Lung microvascular endothelial cell (primary cell): ENCODE measurements at regions not wholly inside any gene's neighbourhood (a gene's known extent, or its start where the extent isn't known, plus 50 kb on each side); places are given as distances from the start of the nearest gene placed in this dataset.
A peak's percentile ranks its signal among the peaks of the same experiment; 100 is the strongest.
"Not testable (repeated sequence)": the region's sequence is repeated elsewhere in the genome, so short reads cannot be mapped to it uniquely, and the experiment has no call there.

Experiments
- DNase-seq, 2 donors: peaks; one replicate each; pipeline versions ENCODE4 v3.0.0 to v3.0.0-alpha.2; 2010; ENCODE audit warnings: low read depth in 2 of 2

DNA sequence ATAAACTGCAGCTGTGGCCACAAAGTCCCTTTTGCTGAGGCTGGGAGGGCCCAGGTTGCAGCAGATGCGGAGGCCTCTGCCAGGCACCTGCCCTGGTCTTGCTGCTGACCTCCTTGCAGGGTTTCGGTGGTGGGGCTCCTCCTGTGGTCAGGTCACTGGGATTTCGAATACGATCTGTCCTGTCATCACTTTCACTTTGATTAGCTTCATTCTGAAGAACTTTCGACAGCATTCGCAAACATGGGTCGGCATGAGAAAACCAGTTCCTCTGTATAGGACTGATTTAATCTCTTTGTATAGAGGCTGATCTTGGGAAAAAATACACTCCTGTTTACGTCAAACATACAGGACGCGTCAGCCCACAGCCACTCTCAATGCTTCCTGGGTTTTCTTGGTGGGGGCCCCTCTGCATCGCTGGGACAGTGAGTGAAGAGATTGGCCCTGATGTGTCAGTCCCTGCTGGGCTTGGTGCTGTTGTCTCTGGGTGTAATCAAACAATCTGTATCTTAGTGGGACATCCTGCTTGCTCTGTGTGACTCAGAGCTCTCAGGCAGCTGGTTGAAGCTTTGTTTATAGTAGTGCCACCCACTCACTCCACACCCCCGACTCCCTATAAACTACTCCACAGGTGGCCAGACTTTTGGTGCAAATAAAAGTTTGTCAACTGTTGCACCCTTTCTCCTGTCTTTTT is 209.4 kb upstream of the CXCR4 start:
- peak; percentile 21 to 91 for DNase-seq

- DNase-seq, result no peak
These were observed 207.9 kb upstream of the CXCR4 start for GRCh38 chr2:136325844-136326331.

DNA sequence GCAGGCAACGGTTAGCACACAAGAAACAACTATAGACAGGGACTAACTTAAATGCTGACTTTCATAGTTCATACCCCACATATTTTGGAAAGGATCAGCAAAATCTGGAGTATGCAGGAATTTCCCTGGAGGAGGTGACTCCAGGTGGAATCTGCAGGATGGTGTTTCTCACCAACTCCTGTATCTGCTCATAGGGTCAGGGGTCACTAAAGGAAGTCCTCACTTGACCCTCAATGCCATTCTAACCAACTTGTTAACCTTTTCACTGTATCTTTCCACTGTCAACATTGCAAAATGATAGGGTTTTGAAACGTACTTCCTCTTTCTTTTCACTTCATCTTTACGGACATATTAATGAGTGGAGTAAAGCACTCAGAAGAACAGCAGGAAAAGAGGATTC is 207.0 kb upstream of the CXCR4 start:
- DNase-seq, result no peak

DNA sequence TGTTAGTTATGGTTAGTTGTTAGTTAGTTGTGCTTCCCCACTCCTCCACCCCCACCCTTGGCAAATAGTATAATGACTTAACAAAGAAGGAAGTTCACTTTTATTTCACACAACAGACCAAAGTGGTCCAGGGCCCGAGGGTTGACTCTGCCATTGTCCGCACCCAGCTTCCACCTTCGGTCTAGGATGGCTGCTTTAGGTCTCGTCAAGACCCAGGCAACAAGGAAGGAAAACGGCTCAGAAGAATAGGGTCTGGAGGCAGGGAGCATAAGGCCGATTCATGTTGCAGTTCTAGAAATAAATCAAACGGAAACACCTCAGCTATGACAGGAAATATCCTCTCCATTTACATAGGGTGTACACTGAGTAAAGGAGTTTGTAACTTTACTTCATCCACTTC is 206.0 kb upstream of the CXCR4 start:
- no peak for DNase-seq

GRCh38 chr2:136323195-136323594 is 205.2 kb upstream of the CXCR4 start:
- DNase-seq, result no peak

GRCh38 chr2:136322428-136322827 is 204.5 kb upstream of the CXCR4 start:
- DNase-seq, result no peak

- no peak for DNase-seq
These were observed 201.7 kb upstream of the CXCR4 start for GRCh38 chr2:136319651-136320050.

DNA sequence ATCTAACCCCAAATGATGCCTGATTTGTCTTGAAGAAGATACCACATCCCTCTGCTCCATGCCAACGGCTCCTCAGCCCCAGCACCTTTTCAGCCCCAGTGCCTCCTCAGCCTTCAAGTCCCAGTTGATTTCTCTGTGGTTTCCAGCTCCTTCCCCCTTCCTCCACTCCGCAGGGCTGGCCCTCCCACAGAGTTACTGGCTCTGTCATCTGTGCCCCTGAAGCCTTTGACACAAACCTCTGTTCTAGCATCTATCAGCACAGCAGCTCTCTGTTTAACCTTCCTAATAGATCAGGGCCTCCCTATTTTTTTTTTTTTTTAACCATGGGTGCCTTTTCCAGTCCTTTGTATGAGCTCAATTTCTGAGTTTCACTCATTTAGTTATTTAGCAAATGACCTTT is 201.3 kb upstream of the CXCR4 start:
- DNase-seq, result no peak

DNA sequence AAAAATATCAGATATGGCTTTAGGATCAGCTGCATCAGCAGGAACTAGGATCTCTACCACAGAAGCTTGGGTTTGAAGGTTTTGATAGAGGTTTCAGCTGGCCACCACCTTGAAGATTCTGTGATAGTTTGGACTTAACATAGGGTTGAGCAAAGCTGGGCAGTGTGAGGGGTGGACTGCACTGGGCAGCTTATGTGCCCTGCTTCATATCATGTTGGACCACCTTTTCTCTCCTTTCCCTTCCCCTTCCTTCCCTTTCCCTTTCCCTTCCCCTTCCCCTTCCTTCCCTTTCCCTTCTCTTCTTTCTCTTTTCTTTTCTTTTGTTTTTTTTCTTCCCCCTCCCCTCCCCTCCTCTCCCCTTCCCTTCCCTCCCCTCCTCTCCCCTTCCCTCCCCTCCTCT is 196.3 kb upstream of the CXCR4 start:
- DNase-seq, result no peak

- DNase-seq, result not testable (repeated sequence)
These were observed 194.6 kb upstream of the CXCR4 start for GRCh38 chr2:136312568-136312967.

GRCh38 chr2:136310797-136311603 is 193.1 kb upstream of the CXCR4 start:
- no peak for DNase-seq

DNA sequence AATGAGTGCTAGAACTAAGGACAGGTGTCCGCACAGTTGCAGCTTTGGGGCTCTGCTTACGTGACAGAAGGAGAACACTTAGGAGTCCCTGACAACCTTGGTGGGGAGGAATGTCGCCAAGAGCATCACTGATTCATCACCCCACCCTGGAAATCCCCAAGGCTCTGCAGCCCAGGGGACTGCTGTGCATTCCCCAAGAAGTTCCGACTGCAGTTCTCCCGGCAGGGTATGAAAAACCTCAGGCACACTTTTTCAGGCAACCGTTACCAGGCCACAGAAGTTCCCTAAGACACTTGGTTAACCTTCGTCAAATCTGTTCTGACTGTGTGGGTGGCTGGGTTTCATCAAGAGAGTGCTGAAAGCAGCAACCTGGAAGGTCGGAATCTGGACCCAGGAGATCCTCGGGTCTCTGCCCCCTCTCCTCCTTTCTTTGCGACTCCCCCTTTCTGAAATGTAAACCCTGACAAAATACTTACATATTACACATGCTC is 192.1 kb upstream of the CXCR4 start:
- no peak for DNase-seq

GRCh38 chr2:136308611-136309010 is 190.7 kb upstream of the CXCR4 start:
- DNase-seq, result no peak

DNA sequence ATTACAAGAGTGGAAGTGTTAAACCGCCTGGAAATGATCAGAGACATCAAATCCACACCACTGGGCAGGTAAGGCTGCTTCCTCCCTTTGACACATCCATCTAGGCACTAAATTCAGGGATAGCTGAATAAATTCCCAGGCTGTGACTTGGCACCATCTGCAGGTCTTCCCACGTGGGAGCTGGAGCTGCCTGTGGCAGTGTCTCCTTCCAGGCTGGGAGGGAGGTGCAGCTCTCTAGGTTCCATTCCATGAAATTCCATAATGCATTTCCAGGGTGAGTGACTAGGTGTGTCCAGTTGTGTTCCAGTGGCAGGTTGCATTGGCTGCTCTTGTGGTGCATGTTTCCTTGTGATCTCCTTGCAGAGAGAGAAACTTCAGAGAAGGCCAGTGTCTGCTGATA is 188.9 kb upstream of the CXCR4 start:
- no peak for DNase-seq

DNA sequence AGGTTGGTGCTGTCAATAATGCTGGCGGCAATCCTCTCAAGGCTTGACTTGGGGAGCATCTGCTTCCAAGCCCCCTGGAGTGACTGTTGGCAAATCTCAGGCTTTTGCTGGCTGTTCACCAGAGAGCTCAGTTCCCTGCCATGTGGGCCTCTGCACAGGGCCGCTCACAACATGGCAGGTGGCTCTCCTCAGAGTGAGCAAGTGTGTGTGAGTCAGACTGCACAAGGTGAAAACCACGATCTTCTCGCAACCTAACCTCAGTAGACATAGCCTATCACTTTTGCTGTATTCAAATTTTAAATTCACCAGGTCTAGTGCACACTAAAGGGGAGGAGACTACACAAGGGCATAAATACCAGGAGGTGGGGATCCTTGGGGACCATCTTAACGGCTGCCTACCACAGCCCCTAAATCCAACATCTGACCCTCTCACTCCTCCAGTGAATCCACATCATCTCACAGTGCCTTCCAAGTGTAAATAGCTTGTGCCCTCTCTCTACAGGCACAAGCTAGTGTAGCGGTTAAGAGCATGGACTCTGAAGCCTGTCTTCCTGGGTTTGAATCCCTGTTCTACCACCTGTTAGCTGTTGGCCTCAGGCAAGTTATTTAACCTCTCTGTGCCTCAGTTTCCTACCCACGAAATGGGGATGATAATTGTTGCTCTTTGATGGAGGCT is 187.7 kb upstream of the CXCR4 start:
- DNase-seq, result no peak

GRCh38 chr2:136301006-136301405 is 183.1 kb upstream of the CXCR4 start:
- DNase-seq, result no peak

DNA sequence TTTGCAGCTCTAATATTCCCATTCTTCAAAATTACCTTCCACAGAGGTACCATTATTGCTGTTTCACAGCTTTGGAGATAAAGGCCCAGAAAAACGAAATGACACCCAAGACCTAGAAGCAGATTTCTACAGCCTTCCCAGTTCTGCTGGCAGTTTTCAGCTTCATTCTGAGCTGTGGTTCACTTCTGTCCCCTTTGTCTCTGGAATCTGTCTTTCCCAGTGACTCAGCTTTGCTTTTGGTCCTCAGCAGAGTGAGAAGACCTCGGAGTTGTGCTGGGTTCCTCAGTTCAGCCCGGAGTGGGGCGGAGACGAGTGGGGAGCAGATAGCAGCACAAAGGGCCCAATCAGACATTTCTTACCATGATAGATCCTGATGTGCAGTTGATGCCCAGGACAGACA is 180.7 kb upstream of the CXCR4 start:
- no peak for DNase-seq

DNA sequence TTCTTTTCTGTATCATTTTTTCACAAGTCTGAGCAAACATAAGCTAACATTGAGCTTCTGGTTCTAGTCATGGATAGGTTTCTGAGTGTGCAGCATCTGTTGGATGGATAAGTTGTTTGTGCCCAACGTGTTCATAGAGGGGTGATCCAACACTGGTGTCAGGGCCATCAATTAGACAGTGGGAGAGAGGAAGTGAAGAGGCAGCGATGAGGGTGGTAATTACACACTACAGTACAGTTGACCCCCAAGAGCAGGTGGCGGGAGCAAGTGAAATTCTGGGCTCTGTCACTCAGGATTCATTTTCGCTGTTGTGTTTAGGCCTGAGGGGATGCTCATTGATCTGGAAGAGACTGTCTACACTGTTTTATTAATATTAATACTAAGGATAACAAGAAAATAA is 180.0 kb upstream of the CXCR4 start:
- DNase-seq, result no peak

GRCh38 chr2:136297312-136297711 is 179.4 kb upstream of the CXCR4 start:
- DNase-seq, result no peak

- no peak for DNase-seq
These were observed 177.2 kb upstream of the CXCR4 start for GRCh38 chr2:136295168-136295567.

DNA sequence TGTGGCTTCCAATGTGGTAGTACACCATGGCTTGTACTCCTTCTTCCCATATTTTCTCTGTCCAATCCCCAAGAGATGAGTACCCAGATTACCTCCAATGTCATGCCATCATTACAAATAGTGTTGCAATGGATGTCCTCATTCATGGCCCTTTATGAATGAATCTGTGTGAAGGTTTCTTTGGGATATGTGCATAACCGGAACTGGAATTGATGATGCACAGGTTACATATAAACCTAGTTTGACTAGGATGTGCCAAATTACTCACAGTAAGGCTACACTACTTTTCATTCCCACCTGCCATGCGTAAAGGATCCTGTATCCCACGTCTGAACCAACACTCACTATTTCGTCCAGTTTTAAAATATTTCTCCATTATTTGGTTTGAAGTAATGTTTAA is 173.9 kb upstream of the CXCR4 start:
- no peak for DNase-seq

- DNase-seq, result no peak
These were observed 172.4 kb upstream of the CXCR4 start for GRCh38 chr2:136290326-136290725.
